GM21737 (cell line): ENCODE measurements at regions not wholly inside any gene's neighbourhood (a gene's known extent, or its start where the extent isn't known, plus 50 kb on each side); places are given as distances from the start of the nearest gene placed in this dataset.
"Not testable (repeated sequence)": the region's sequence is repeated elsewhere in the genome, so short reads cannot be mapped to it uniquely, and the experiment has no call there.

ENCODE experiments used
- ATAC-seq: cut with Tn5 transposase; IDR thresholded peaks from one replicate; pipeline ENCODE4 v1.9.1; 2021; ENCODE audit warnings: mild to moderate bottlenecking, moderate library complexity; ENCODE audit not compliant: unreplicated experiment

- ATAC-seq = no peak
These were observed 200.5 kb upstream of the CXorf66 start for GRCh38 chrX:140165849-140166248.

DNA sequence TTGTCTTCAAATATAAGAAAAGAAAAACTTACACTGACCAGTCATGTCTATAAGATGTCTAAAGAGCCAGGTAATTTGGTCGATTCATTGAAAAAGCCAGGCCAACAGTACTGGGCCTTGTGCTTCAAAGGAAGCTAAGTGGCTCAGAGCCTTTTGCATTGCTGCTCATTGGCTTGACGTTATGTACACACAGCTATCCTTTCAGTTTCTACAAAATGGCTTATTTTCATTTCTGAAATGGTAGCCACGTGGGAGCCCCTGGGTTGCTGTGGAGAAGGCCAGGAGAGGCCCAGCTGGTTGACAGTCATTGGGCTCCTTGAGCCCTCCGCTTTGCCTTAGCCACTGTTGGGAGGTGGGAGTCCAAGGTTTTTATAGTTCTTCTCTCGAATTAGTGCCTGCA is 199.1 kb upstream of the CXorf66 start:
- ATAC-seq = no peak

DNA sequence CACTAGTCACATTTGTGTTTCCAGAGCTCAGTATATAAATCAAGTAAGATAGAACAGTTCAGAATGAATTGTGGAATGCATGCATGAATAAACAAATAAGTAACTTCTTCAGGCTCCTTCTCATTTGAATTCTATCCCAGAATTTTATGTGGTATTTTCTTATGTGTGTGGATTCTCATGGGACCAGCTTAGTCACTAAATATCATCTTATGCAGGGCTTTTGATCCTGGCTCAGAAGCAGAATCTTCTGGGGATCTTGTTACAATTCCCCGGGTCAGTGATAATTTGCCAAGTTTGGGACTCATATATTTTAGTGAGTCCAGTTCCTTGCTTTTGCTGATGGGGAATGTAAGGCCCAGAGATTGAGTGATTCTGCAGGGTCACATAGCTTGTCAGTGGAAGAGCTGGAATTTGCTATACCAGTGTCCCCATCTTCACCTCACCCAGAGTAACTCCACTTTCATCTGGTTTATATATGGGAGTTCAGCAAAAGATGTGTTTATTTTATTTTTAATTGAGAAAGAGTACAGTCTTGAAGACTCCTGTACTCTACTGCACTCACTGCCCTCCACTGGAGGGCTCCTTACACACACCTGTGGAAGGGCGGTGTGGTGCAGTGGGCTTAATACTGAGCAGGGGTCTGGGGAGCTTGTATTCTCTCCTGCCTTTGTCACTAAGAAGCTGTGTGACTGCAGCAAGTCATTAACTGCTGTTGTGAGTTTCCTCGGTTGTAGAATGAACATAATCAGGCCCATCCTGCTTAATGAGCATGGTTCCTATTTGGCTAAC is 198.2 kb upstream of the CXorf66 start:
- ATAC-seq = no peak

- ATAC-seq = no peak
These were observed 192.3 kb upstream of the CXorf66 start for GRCh38 chrX:140157611-140158010.

DNA sequence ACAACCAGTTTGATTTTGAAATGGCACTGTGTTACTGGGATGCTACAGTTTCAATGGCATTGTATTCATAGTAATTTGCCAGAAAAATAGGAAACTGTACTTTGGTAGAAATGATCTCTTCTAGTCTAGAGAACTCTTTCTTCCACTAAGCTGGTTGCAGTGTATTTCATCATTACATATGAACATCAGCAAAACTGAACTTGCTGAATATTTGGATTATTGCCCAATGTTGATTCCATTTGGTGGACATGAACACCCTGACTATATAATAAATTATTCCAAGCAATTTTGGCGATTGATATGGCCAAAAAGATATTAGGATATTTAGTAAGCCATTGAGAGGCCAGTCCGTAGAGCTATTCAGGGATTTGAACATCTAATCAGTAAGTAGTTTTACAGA is 191.8 kb upstream of the CXorf66 start:
- ATAC-seq = no peak

GRCh38 chrX:140151316-140151715 is 186.0 kb upstream of the CXorf66 start:
- no peak for ATAC-seq

GRCh38 chrX:140149761-140150160 is 184.4 kb upstream of the CXorf66 start:
- no peak for ATAC-seq

DNA sequence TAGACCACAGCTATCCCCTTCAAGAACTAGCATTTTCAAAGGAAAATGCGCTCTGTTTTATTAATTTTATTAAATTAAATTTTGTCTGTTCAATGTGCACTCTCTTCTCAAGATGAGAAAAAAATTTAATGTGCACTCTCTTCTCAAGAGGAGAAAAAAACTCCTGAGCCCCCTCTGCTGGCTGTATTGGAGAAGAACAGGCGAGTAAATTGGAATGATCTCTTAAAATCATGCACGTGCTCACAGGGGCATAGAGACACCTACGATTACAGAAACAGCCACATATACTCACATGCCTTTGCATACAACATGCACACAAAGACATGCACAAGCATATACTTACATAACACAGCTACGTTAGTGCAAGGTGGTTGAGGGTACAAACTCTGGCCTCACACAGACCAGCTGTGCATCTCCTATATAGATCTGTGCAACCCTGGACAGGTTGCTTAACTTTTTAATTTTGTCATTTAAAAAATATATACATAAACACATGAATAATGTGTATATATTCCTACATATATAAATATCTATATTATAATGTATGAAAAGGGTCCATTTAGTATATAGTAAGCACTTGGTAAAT is 176.2 kb upstream of the CXorf66 start:
- no peak for ATAC-seq

DNA sequence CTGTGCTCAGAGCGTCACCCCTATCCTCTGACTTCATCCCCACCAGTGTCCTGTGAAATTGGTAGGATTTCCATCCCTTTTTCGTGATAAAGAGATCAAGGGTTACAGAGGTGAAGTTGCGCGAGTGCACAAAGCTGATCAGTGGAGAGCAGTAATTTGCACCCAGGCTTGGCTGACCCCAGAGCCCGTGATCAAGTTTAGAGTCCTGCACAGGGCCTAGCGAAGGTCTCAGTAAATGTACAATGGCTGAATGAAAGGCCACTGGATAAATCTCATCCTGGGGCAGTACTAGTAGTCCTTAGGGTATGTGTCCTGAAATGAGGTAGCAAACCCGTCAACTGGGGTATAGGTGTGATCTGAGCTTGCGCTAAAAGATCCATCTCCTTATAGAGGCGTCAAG is 173.2 kb upstream of the CXorf66 start:
- ATAC-seq = not testable (repeated sequence)

- not testable (repeated sequence) for ATAC-seq
These were observed 172.7 kb upstream of the CXorf66 start for GRCh38 chrX:140138065-140138464.

- no peak for ATAC-seq
These were observed 167.6 kb upstream of the CXorf66 start for GRCh38 chrX:140132937-140133336.

- ATAC-seq = no peak
These were observed 158.1 kb upstream of the CXorf66 start for GRCh38 chrX:140123446-140123845.

DNA sequence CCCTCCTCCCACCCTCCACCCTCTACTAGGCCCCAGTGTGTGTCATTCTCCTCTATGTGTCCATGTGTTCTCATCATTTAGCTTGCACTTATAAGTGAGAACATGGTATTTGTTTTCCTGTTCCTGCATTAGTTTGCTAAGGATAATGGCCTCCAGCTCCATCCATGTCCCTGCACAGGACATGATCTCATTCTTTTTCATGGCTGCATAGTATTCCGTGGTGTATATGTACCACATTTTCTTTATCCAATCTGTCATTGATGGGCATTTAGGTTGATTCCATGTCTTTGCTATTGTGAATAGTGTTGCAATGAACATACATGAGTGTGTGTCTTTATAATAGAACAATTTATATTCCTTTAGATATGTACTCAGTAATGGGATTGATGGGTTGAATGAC is 148.7 kb upstream of the CXorf66 start:
- not testable (repeated sequence) for ATAC-seq

DNA sequence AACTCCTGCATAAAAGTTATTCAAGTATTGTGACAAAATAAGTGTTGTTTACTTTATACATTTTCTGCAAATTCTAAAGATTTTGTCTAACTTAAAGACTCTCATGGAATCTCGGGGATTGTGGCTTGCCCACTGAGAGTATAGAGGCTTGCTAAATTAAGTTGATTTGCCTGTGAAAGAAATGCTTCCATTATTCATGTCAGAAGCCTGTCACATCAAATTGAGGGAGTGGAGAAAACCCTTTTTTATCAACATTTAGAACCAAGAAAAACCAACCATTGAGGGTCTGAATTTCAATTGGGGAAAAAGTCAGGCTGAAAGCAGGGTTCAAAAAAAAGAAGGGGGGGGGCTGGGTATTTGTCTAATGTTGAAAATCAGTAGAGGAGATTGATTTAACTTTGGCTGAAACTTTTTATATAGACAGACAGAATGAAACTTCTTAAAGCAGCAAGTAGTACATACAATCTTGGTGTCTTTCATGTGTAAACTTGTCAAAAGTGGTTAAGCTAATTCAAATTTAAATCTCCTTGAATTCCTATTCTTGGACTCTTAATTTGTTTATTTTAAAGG is 144.8 kb upstream of the CXorf66 start:
- ATAC-seq = no peak

DNA sequence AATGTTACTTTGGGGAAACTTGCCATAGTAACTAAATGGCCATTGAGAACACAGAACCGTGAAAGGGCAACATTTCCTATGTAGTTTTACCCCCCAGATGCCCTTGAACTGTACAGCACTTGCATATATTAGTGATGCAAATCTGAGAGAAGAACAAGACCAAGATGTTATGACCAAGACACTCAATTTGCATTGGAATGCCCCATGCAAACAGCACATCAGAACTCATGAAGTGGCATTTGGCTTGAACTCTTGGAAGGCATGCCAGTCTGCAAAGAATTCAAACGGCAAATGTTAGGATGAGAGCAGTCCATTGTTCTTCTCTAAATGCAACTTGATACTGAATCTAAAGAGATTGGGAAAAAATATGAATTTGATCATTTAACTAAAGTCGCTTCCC is 139.4 kb upstream of the CXorf66 start:
- no peak for ATAC-seq

DNA sequence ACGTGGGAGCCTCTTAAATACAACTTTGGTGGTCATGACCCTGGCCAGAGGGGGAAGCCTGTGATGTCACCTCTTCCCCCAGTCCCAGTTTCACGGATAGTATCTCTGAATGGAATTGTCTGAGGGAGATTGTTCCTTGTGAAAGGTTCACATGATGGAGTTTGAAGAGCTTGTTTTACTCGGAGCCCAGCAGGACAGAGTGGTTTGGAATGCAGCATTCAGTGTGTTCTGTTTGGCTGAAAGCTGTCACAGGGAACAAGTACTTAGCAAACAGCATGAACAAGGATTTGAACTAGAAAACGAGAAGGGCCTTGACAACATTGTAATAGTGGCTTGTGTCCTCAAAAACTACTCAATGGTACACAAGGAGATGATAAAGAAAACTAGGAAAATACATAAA is 133.9 kb upstream of the CXorf66 start:
- ATAC-seq = no peak

DNA sequence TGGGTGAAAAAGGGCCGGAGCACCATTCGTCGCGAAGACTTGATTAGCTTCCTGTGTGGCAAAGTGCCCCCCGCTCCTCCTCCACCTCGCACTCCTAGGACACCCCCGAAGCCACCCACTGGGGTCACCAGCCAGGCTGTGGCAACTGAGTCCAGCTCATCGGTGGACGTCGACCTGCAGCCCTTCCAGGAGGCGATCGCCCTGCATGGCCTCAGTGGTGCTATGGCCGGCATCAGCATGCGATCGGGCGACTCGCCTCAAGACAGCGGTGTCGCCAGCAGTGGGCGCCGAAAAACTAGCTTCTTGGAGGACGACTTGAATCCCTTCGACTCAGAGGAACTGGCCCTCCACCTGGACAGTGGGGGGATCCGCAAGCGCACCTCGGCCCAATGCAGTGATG is 126.8 kb upstream of the CXorf66 start:
- no peak for ATAC-seq

DNA sequence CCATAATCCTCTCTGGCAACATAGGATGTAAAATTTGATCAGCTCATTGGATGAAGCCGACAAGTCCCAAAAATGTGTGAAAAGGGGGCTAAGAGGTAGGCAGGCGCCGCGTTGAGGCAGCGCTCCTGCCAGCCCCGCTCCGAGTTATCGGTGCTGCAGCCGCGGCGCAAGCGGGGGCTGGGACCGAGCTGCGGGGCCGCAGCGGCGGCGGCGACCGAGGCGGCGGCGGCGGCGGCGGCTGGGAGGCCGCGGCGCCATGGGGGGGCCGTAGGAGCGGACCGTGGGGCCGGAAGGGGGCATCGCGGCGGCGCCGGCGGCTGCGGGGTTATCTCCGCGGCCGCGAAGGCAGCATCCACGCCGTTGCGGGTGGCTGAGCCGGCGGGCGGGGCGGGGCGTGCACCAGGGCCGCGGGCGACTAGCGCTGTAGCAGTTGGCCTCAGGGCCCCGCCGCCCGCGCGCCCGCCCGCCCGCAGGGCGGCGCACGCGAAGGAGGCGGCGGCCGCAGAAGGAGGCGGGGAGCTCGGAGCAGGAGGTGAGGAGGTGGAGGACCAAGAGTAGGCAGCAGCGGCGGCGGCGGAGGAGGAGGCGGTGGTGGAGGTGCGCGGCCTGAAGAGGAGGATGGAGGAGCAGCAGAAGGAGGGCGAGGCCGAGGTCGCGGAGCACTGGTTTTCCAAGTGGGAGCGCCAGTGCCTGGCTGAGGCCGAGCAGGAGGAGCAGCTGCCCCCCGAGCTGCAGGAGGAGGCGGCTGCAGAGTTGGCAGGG is 126.0 kb upstream of the CXorf66 start:
- ATAC-seq = peak; percentile 77

DNA sequence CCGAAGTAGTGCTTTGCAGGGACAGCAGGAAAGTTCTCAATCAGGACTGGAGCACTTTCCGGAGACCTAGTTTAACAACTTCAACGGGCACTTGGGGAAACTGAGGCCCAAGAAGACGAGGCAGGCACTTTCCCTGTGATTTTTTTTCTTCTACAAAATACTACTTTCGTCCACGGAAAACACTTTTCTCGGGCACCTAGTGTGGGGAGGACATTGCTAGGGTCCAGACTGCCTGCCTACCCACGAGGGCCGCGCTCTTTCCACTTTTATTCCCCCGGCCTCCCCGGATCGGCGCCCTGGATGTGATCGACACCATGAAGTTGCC is 125.4 kb upstream of the CXorf66 start:
- no peak for ATAC-seq

- ATAC-seq = no peak
These were observed 123.1 kb upstream of the CXorf66 start for GRCh38 chrX:140088438-140088837.

GRCh38 chrX:140087875-140088274 is 122.6 kb upstream of the CXorf66 start:
- no peak for ATAC-seq

DNA sequence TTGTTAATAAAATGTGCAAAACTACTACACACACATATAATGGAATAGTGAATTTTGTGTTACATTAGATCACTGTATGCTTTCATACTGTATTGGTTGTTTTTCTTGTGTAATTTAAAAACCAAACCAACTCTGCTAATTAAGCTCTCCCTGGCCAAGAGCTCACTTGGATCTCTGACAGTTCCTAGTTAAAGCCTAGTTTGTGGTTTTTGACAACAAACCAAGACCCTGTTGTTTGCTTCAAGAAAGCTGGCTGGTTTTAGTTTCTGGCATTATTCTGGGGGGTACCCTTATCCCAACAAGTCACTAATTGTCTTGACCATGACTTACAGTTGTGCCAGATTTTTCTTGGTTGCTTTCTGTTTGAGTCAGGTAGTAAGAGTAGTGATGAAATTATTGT is 121.4 kb upstream of the CXorf66 start:
- no peak for ATAC-seq
